ENCODE measurements at regions not wholly inside any gene's neighbourhood (a gene's known extent, or its start where the extent isn't known, plus 50 kb on each side); places are given as distances from the start of the nearest gene placed in this dataset.
A peak's percentile ranks its signal among the peaks of the same experiment; 100 is the strongest.
"Not testable (repeated sequence)": the region's sequence is repeated elsewhere in the genome, so short reads cannot be mapped to it uniquely, and the experiment has no call there.

GRCh38 chr10:108562105-108562504 is 1361.2 kb downstream of the XPNPEP1 start:
- Histone ChIP-seq H3K27me3 (replicated peaks; ENCODE audit: control insufficient read depth, insufficient read depth, low read length) (no peaks in the 10 kb centered on the region), H3K4me3 (replicated peaks; ENCODE audit: low read depth, low read length) (no peak overlapping the region), H3K36me3 (ENCODE audit: control insufficient read depth, insufficient read depth, low read length) (no peaks in the 10 kb centered on the region)
- no peak for TF ChIP-seq CTCF (IDR thresholded peaks at IDR 0.05; ENCODE audit: insufficient read depth, low read length, poor library complexity, severe bottlenecking)
- DNase-seq (ENCODE audit: extremely low read depth, insufficient read length), result no peak

- Histone ChIP-seq H3K27me3 (replicated peaks; ENCODE audit: control insufficient read depth, insufficient read depth, low read length) (no peaks in the 10 kb centered on the region), H3K4me3 (replicated peaks; ENCODE audit: low read depth, low read length) (no peak overlapping the region), H3K36me3 (ENCODE audit: control insufficient read depth, insufficient read depth, low read length) (no peaks in the 10 kb centered on the region)
- no peak for TF ChIP-seq CTCF (IDR thresholded peaks at IDR 0.05; ENCODE audit: insufficient read depth, low read length, poor library complexity, severe bottlenecking)
- DNase-seq (ENCODE audit: extremely low read depth, insufficient read length), result no peak
Observed at GRCh38 chr10:108561649-108562048, 1361.7 kb downstream of the XPNPEP1 start.

- H3K36me3 ChIP-seq (ENCODE audit: control insufficient read depth, insufficient read depth, low read length), result no peaks in the 10 kb centered on the region
- H3K27me3 ChIP-seq (replicated peaks; ENCODE audit: control insufficient read depth, insufficient read depth, low read length), result no peaks in the 10 kb centered on the region
- no peak for TF ChIP-seq CTCF (IDR thresholded peaks at IDR 0.05; ENCODE audit: insufficient read depth, low read length, poor library complexity, severe bottlenecking)
- no peak overlapping the region for H3K4me3 ChIP-seq (replicated peaks; ENCODE audit: low read depth, low read length)
- no peak for DNase-seq (ENCODE audit: extremely low read depth, insufficient read length)
Observed at GRCh38 chr10:108560488-108560887, 1362.8 kb downstream of the XPNPEP1 start.

- Histone ChIP-seq H3K36me3 (ENCODE audit: control insufficient read depth, insufficient read depth, low read length) (no peaks in the 10 kb centered on the region), H3K4me3 (replicated peaks; ENCODE audit: low read depth, low read length) (no peak overlapping the region), H3K27me3 (replicated peaks; ENCODE audit: control insufficient read depth, insufficient read depth, low read length) (no peaks in the 10 kb centered on the region)
- DNase-seq (ENCODE audit: extremely low read depth, insufficient read length), result no peak
- no peak for TF ChIP-seq CTCF (IDR thresholded peaks at IDR 0.05; ENCODE audit: insufficient read depth, low read length, poor library complexity, severe bottlenecking)
Observed at GRCh38 chr10:108556186-108556585, 1367.1 kb downstream of the XPNPEP1 start.

GRCh38 chr10:108545921-108546320 is 1377.4 kb downstream of the XPNPEP1 start:
- DNase-seq (ENCODE audit: extremely low read depth, insufficient read length), result no peak
- TF ChIP-seq CTCF (IDR thresholded peaks at IDR 0.05; ENCODE audit: insufficient read depth, low read length, poor library complexity, severe bottlenecking), result no peak
- H3K27me3 ChIP-seq (replicated peaks; ENCODE audit: control insufficient read depth, insufficient read depth, low read length), result no peaks in the 10 kb centered on the region
- H3K4me3 ChIP-seq (replicated peaks; ENCODE audit: low read depth, low read length), result no peak overlapping the region
- H3K36me3 ChIP-seq (ENCODE audit: control insufficient read depth, insufficient read depth, low read length), result no peaks in the 10 kb centered on the region

GRCh38 chr10:108544500-108545120 is 1378.7 kb downstream of the XPNPEP1 start:
- H3K27me3 ChIP-seq (replicated peaks; ENCODE audit: control insufficient read depth, insufficient read depth, low read length), result no peaks in the 10 kb centered on the region
- peak; percentile 95 for TF ChIP-seq CTCF (IDR thresholded peaks at IDR 0.05; ENCODE audit: insufficient read depth, low read length, poor library complexity, severe bottlenecking)
- H3K4me3 ChIP-seq (replicated peaks; ENCODE audit: low read depth, low read length), result no peak overlapping the region
- no peak for DNase-seq (ENCODE audit: extremely low read depth, insufficient read length)
- no peaks in the 10 kb centered on the region for H3K36me3 ChIP-seq (ENCODE audit: control insufficient read depth, insufficient read depth, low read length)

- not testable (repeated sequence) for H3K27me3 ChIP-seq (replicated peaks; ENCODE audit: control insufficient read depth, insufficient read depth, low read length); H3K36me3 ChIP-seq (ENCODE audit: control insufficient read depth, insufficient read depth, low read length); DNase-seq (ENCODE audit: extremely low read depth, insufficient read length); H3K4me3 ChIP-seq (replicated peaks; ENCODE audit: low read depth, low read length)
Observed at GRCh38 chr10:108533551-108533950, 1369.0 kb upstream of the SORCS1 start.

Measured in GM06990 (cell line).